SK-N-SH treated with all-trans-retinoic acid at 6 μM for 48 hours (cell line): ENCODE measurements at regions not wholly inside any gene's neighbourhood (a gene's known extent, or its start where the extent isn't known, plus 50 kb on each side); places are given as distances from the start of the nearest gene placed in this dataset.

Experiments used
- ATAC-seq: fragments of 200-7000 bp; cut with Tn5 transposase; 3 replicates; pipeline ENCODE4 v1.9.1; 2020; ENCODE audit warnings: mild to moderate bottlenecking, moderate library complexity
- ARNTL ChIP-seq: fragments of 450-650 bp; formaldehyde crosslinking; IDR thresholded peaks from 2 replicates; pipeline ENCODE4 v1.5.0; 2020; ENCODE audit warnings: low read depth, mild to moderate bottlenecking, moderate library complexity, borderline replicate concordance
- CREB5 ChIP-seq: fragments of 250-450 bp; sonication (Bioruptor Pico); IDR thresholded peaks from 2 replicates; pipeline ENCODE4 v1.5.1; 2020; ENCODE audit warnings: low read depth, mild to moderate bottlenecking, moderate library complexity
- CSDC2 ChIP-seq: fragments of 250-450 bp; sonication (Bioruptor Pico); IDR thresholded peaks from 2 replicates; pipeline ENCODE4 v1.5.0; 2020; ENCODE audit warnings: mild to moderate bottlenecking, moderate library complexity
- GLIS3 ChIP-seq: fragments of 250-450 bp; sonication (Bioruptor Pico); IDR thresholded peaks from 2 replicates; pipeline ENCODE4 v1.5.0; 2020; ENCODE audit warnings: mild to moderate bottlenecking, moderate library complexity
- ISL1 ChIP-seq: fragments of 250-450 bp; sonication (Bioruptor Pico); IDR thresholded peaks from 2 replicates; pipeline ENCODE4 v2.1.2; 2022; ENCODE audit warnings: mild to moderate bottlenecking, moderate library complexity
- OSR1 ChIP-seq: fragments of 250-450 bp; sonication (Bioruptor Pico); IDR thresholded peaks from 2 replicates; pipeline ENCODE4 v1.8.0; 2022; ENCODE audit warnings: moderate library complexity, mild to moderate bottlenecking, inconsistent platforms
- PATZ1 ChIP-seq: fragments of 250-450 bp; sonication (Bioruptor Pico); IDR thresholded peaks from 2 replicates; pipeline ENCODE4 v1.8.0; 2020; ENCODE audit warnings: mild to moderate bottlenecking, moderate library complexity, borderline replicate concordance
- POU6F1 ChIP-seq: fragments of 250-450 bp; sonication (Bioruptor Pico); IDR thresholded peaks from 2 replicates; pipeline ENCODE4 v1.8.0; 2021; ENCODE audit warnings: low read depth, mild to moderate bottlenecking, moderate library complexity, borderline replicate concordance
- TCF4 ChIP-seq: fragments of 250-450 bp; sonication (Bioruptor Pico); IDR thresholded peaks from 2 replicates; pipeline ENCODE4 v1.8.0; 2021; ENCODE audit warnings: mild to moderate bottlenecking, moderate library complexity, borderline replicate concordance
- TOX ChIP-seq: fragments of 250-450 bp; sonication (Bioruptor Pico); IDR thresholded peaks from 2 replicates; pipeline ENCODE4 v1.8.0; 2021; ENCODE audit warnings: mild to moderate bottlenecking, moderate library complexity, borderline replicate concordance
- TSHZ2 ChIP-seq: fragments of 250-450 bp; sonication (Bioruptor Pico); IDR thresholded peaks from 2 replicates; pipeline ENCODE4 v1.5.0; 2020; ENCODE audit warnings: mild to moderate bottlenecking, moderate library complexity
- ZC3H10 ChIP-seq: fragments of 250-450 bp; sonication (Bioruptor Pico); IDR thresholded peaks from 2 replicates; pipeline ENCODE4 v1.5.1; 2021; ENCODE audit warnings: mild to moderate bottlenecking, moderate library complexity
- ZNF565 ChIP-seq: fragments of 450-650 bp; formaldehyde crosslinking; conservative IDR thresholded peaks from 2 replicates; pipeline ENCODE4 v1.5.0; 2020; ENCODE audit warnings: low read depth, mild to moderate bottlenecking, moderate library complexity
- ZNF70 ChIP-seq: fragments of 450-650 bp; formaldehyde crosslinking; IDR thresholded peaks from 2 replicates; pipeline ENCODE4 v1.5.0; 2020; ENCODE audit warnings: mild to moderate bottlenecking, moderate library complexity
- ZNF8 ChIP-seq: fragments of 450-650 bp; formaldehyde crosslinking; IDR thresholded peaks from 2 replicates; pipeline ENCODE4 v1.5.0; 2020; ENCODE audit warnings: mild to moderate bottlenecking, moderate library complexity

- TF ChIP-seq TSHZ2 (CRISPR knock-in tag) (no peak), OSR1 (CRISPR knock-in tag) (no peak), TCF4 (CRISPR knock-in tag) (no peak), ZNF8 (CRISPR knock-in tag) (no peak)
Measured at GRCh38 chr9:107717529-107718314, 228.2 kb upstream of the KLF4 start (continued).

GRCh38 chr9:107715740-107716139 is 226.2 kb upstream of the KLF4 start:
- no peak for ATAC-seq
- no peak for TF ChIP-seq TSHZ2 (CRISPR knock-in tag)
- TF ChIP-seq CREB5 (CRISPR knock-in tag) = no peak
- TF ChIP-seq GLIS3 = no peak
- TF ChIP-seq ZNF70 (CRISPR knock-in tag) = no peak
- TF ChIP-seq ZC3H10 = no peak

- TF ChIP-seq GLIS3 = no peak
- TF ChIP-seq POU6F1 (CRISPR knock-in tag) = no peak
- no peak for TF ChIP-seq ZNF8 (CRISPR knock-in tag)
- TF ChIP-seq, all 23 proteins: peak for 0
- no peak for ATAC-seq
Measured at GRCh38 chr9:107713470-107713869, 223.9 kb upstream of the KLF4 start.

- TF ChIP-seq PATZ1 (CRISPR knock-in tag) = no peak
- TF ChIP-seq OSR1 (CRISPR knock-in tag) = no peak
- TF ChIP-seq ISL1 = no peak
- no peak for TF ChIP-seq ARNTL
- TF ChIP-seq TOX (CRISPR knock-in tag) = no peak
- TF ChIP-seq TCF4 (CRISPR knock-in tag) = no peak
- no peak for TF ChIP-seq ZNF565
- TF ChIP-seq CSDC2 (CRISPR knock-in tag) = no peak
- no peak for TF ChIP-seq GLIS3
- TF ChIP-seq, all 23 proteins: peak for 0
- peak; percentile 58 for ATAC-seq
Measured at GRCh38 chr9:107712390-107712789, 222.8 kb upstream of the KLF4 start.
